ENCODE measurements at regions not wholly inside any gene's neighbourhood (a gene's known extent, or its start where the extent isn't known, plus 50 kb on each side); places are given as distances from the start of the nearest gene placed in this dataset.
"Not testable (repeated sequence)": the region's sequence is repeated elsewhere in the genome, so short reads cannot be mapped to it uniquely, and the experiment has no call there.

DNA sequence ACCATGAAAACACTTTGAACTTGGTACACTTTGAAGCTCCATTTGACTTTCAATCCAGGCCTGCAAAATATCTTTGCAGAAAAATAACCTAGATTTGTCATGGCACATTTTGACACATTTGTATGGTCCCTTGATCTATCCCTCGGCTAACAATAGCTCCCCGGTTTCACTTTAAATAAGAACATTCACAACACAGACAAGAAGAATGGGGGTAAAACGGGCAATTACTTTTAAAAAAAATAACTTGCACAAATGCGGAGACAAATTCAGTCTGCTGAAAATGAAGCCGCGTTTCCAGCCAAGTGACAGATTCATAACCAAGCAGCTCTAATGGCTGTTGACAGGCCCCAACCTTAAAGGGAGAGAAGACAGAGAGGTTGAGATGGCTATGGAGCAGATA, 218.2 kb downstream of the NPHP4 start:
- H3K36me3 ChIP-seq (ENCODE audit: insufficient read depth, low read length) = no peaks in the 10 kb centered on the region
- Mint-ChIP-seq H3K4me1 (peaks cover 2 to 9% (median 8%) of the 10 kb centered on the region in 3 donors), H3K4me3 (no peak overlapping the region), H3K36me3 (no peaks in the 10 kb centered on the region), H3K27ac (no peak overlapping the region), H3K27me3 (peaks cover 7 to 17% of the 10 kb centered on the region in 2 donors), H3K9me3 (peaks cover 0 to 7% (median 2%) of the 10 kb centered on the region in 5 donors)
- H3K4me1 ChIP-seq (ENCODE audit: insufficient read depth, low read length) = no peaks in the 10 kb centered on the region
- no peak overlapping the region for H3K4me3 ChIP-seq (ENCODE audit: low read length)
- no peak overlapping the region for H3K27ac ChIP-seq (ENCODE audit: low read depth, low read length)
- ChIA-PET CTCF (no interaction called here), POLR2A (no interaction called here)
- no peaks in the 10 kb centered on the region for H3K9me3 ChIP-seq (ENCODE audit: low read length)
- DNase-seq = no peak
- peaks cover 2% of the 10 kb centered on the region for H3K27me3 ChIP-seq (ENCODE audit: insufficient read depth, low read length, poor library complexity, severe bottlenecking)

DNA sequence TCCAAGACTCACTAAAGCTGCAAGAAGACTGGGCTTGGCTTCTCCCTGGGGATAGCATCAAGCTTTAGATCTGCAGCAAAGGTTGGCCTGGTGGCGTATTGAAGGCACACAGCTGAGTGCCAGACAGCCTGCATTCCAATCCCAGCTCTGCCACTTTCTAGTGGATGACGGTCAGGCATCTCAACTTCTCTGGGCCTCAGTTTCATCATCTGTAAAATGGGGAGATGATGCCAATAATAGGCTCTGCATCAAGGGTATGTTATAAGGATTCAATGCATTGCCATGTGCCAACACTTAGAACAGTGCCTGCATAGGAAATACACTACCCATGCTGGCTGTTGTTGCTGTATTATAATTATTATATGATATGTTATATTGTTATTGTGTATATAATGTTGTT, 220.4 kb downstream of the NPHP4 start:
- no peak overlapping the region for H3K27ac Mint-ChIP-seq
- POLR2A ChIA-PET = no interaction called here

GRCh38 chr1:5770981-5771765, 221.1 kb downstream of the NPHP4 start:
- H3K27me3 ChIP-seq (ENCODE audit: insufficient read depth, low read length, poor library complexity, severe bottlenecking) = peaks cover 4% of the 10 kb centered on the region
- H3K4me1 Mint-ChIP-seq = peaks cover 2 to 9% (median 8%) of the 10 kb centered on the region in 3 donors
- H3K4me1 ChIP-seq (ENCODE audit: insufficient read depth, low read length) = no peaks in the 10 kb centered on the region
- peaks cover 13 to 36% of the 10 kb centered on the region in 2 donors for H3K27me3 Mint-ChIP-seq
- no peaks in the 10 kb centered on the region for H3K9me3 ChIP-seq (ENCODE audit: low read length)
- ChIA-PET CTCF (no interaction called here), POLR2A (no interaction called here)
- H3K36me3 ChIP-seq (ENCODE audit: insufficient read depth, low read length) = no peaks in the 10 kb centered on the region
- H3K9me3 Mint-ChIP-seq = peaks cover 0 to 4% (median 0%) of the 10 kb centered on the region in 5 donors
- H3K36me3 Mint-ChIP-seq = no peaks in the 10 kb centered on the region
- H3K27ac ChIP-seq (ENCODE audit: low read depth, low read length) = no peak overlapping the region
- DNase-seq = no peak
- H3K4me3 Mint-ChIP-seq = no peak overlapping the region
- H3K4me3 ChIP-seq (ENCODE audit: low read length) = no peak overlapping the region
- no peak overlapping the region for H3K27ac Mint-ChIP-seq

More for the DNA sequence above, 220.4 kb downstream of the NPHP4 start:
- no peaks in the 10 kb centered on the region for H3K4me1 ChIP-seq (ENCODE audit: insufficient read depth, low read length)
- Mint-ChIP-seq H3K36me3 (no peaks in the 10 kb centered on the region), H3K27me3 (peaks cover 13 to 34% of the 10 kb centered on the region in 2 donors), H3K9me3 (peaks cover 0 to 4% (median 0%) of the 10 kb centered on the region in 5 donors), H3K4me3 (no peak overlapping the region), H3K4me1 (peaks cover 2 to 9% (median 8%) of the 10 kb centered on the region in 3 donors)
- H3K36me3 ChIP-seq (ENCODE audit: insufficient read depth, low read length) = no peaks in the 10 kb centered on the region
- no peak overlapping the region for H3K27ac ChIP-seq (ENCODE audit: low read depth, low read length)
- peaks cover 4% of the 10 kb centered on the region for H3K27me3 ChIP-seq (ENCODE audit: insufficient read depth, low read length, poor library complexity, severe bottlenecking)
- H3K9me3 ChIP-seq (ENCODE audit: low read length) = no peaks in the 10 kb centered on the region
- CTCF ChIA-PET = no interaction called here
- H3K4me3 ChIP-seq (ENCODE audit: low read length) = no peak overlapping the region
- DNase-seq = no peak

- POLR2A ChIA-PET = no interaction called here
- no peak overlapping the region for H3K4me3 Mint-ChIP-seq
- peaks cover 2 to 9% (median 8%) of the 10 kb centered on the region in 3 donors for H3K4me1 Mint-ChIP-seq
- H3K36me3 Mint-ChIP-seq = no peaks in the 10 kb centered on the region
- no peak overlapping the region for H3K4me3 ChIP-seq (ENCODE audit: low read length)
- no peaks in the 10 kb centered on the region for H3K36me3 ChIP-seq (ENCODE audit: insufficient read depth, low read length)
- no peaks in the 10 kb centered on the region for H3K4me1 ChIP-seq (ENCODE audit: insufficient read depth, low read length)
- DNase-seq = no peak
- peaks cover 18 to 46% of the 10 kb centered on the region in 2 donors for H3K27me3 Mint-ChIP-seq
- peaks cover 0 to 4% (median 0%) of the 10 kb centered on the region in 5 donors for H3K9me3 Mint-ChIP-seq
- no peaks in the 10 kb centered on the region for H3K9me3 ChIP-seq (ENCODE audit: low read length)
- H3K27me3 ChIP-seq (ENCODE audit: insufficient read depth, low read length, poor library complexity, severe bottlenecking) = peaks cover 4% of the 10 kb centered on the region
- CTCF ChIA-PET = no interaction called here
- no peak overlapping the region for H3K27ac ChIP-seq (ENCODE audit: low read depth, low read length)
- H3K27ac Mint-ChIP-seq = no peak overlapping the region
Observed at GRCh38 chr1:5769760-5770159, 222.5 kb downstream of the NPHP4 start.

- H3K27me3 Mint-ChIP-seq = peaks cover 23 to 51% of the 10 kb centered on the region in 2 donors
- Histone ChIP-seq H3K27me3 (ENCODE audit: insufficient read depth, low read length, poor library complexity, severe bottlenecking) (peaks cover 7% of the 10 kb centered on the region), H3K4me3 (ENCODE audit: low read length) (no peak overlapping the region), H3K27ac (ENCODE audit: low read depth, low read length) (no peak overlapping the region), H3K36me3 (ENCODE audit: insufficient read depth, low read length) (no peaks in the 10 kb centered on the region), H3K9me3 (ENCODE audit: low read length) (no peaks in the 10 kb centered on the region), H3K4me1 (ENCODE audit: insufficient read depth, low read length) (no peaks in the 10 kb centered on the region)
- no peak for DNase-seq
- CTCF ChIA-PET = no interaction called here
- peaks cover 2 to 9% (median 8%) of the 10 kb centered on the region in 3 donors for H3K4me1 Mint-ChIP-seq
- H3K9me3 Mint-ChIP-seq = peaks cover 0 to 4% (median 0%) of the 10 kb centered on the region in 5 donors
- H3K4me3 Mint-ChIP-seq = no peak overlapping the region
- POLR2A ChIA-PET = no interaction called here
- no peak overlapping the region for H3K27ac Mint-ChIP-seq
- H3K36me3 Mint-ChIP-seq = no peaks in the 10 kb centered on the region
Observed at GRCh38 chr1:5769146-5769545, 223.1 kb downstream of the NPHP4 start.

DNA sequence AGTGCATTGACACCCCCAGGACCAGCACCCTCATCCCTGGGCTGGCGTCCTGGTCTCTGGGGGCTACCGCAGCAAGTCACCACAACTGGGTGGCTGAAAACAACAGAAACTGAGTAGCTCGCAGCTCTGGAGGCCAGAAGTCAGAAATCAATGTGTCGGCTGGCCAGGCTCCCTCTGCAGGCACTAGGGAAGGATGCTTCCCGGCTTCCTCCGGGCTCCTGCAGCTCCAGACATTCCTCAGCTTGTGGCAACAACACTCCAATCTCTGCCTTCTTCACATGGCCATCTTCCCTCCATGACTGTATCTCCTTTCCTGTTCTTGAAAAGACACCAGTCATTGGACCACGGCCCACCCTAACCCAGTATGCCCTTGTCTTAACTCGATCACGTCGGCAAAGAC, 224.2 kb downstream of the NPHP4 start:
- Histone ChIP-seq H3K9me3 (ENCODE audit: low read length) (no peaks in the 10 kb centered on the region), H3K36me3 (ENCODE audit: insufficient read depth, low read length) (no peaks in the 10 kb centered on the region), H3K27ac (ENCODE audit: low read depth, low read length) (no peak overlapping the region), H3K27me3 (ENCODE audit: insufficient read depth, low read length, poor library complexity, severe bottlenecking) (peaks cover 7% of the 10 kb centered on the region), H3K4me1 (ENCODE audit: insufficient read depth, low read length) (no peaks in the 10 kb centered on the region), H3K4me3 (ENCODE audit: low read length) (no peak overlapping the region)
- DNase-seq = no peak
- ChIA-PET POLR2A (no interaction called here), CTCF (no interaction called here)
- Mint-ChIP-seq H3K4me1 (peaks cover 2 to 9% (median 8%) of the 10 kb centered on the region in 3 donors), H3K4me3 (no peak overlapping the region), H3K27me3 (peaks cover 23 to 62% of the 10 kb centered on the region in 2 donors), H3K9me3 (peaks cover 0 to 5% (median 4%) of the 10 kb centered on the region in 5 donors), H3K27ac (no peak overlapping the region), H3K36me3 (no peaks in the 10 kb centered on the region)

GRCh38 chr1:5766996-5767395, 225.2 kb downstream of the NPHP4 start:
- H3K4me3 ChIP-seq (ENCODE audit: low read length); H3K36me3 Mint-ChIP-seq; H3K4me1 ChIP-seq (ENCODE audit: insufficient read depth, low read length); POLR2A ChIA-PET; DNase-seq; H3K27me3 ChIP-seq (ENCODE audit: insufficient read depth, low read length, poor library complexity, severe bottlenecking); H3K9me3 Mint-ChIP-seq; H3K4me1 Mint-ChIP-seq; H3K36me3 ChIP-seq (ENCODE audit: insufficient read depth, low read length); CTCF ChIA-PET; H3K9me3 ChIP-seq (ENCODE audit: low read length); H3K27ac Mint-ChIP-seq; H3K27ac ChIP-seq (ENCODE audit: low read depth, low read length): not testable (repeated sequence)
- H3K4me3 Mint-ChIP-seq = peak overlapping the region in 1 of 7 donors; percentile 59
- peaks cover 23 to 59% of the 10 kb centered on the region in 2 donors for H3K27me3 Mint-ChIP-seq

GRCh38 chr1:5765997-5766913, 226.0 kb downstream of the NPHP4 start:
- no peaks in the 10 kb centered on the region for H3K9me3 ChIP-seq (ENCODE audit: low read length)
- no peaks in the 10 kb centered on the region for H3K36me3 ChIP-seq (ENCODE audit: insufficient read depth, low read length)
- H3K27me3 ChIP-seq (ENCODE audit: insufficient read depth, low read length, poor library complexity, severe bottlenecking) = peaks cover 7% of the 10 kb centered on the region
- no peaks in the 10 kb centered on the region for H3K36me3 Mint-ChIP-seq
- no peaks in the 10 kb centered on the region for H3K4me1 ChIP-seq (ENCODE audit: insufficient read depth, low read length)
- H3K27ac ChIP-seq (ENCODE audit: low read depth, low read length) = no peak overlapping the region
- H3K9me3 Mint-ChIP-seq = peaks cover 0 to 5% (median 4%) of the 10 kb centered on the region in 5 donors
- no peak for DNase-seq
- H3K27ac Mint-ChIP-seq = no peak overlapping the region
- peaks cover 23 to 54% of the 10 kb centered on the region in 2 donors for H3K27me3 Mint-ChIP-seq
- peak overlapping the region in 1 of 7 donors; percentile 59 for H3K4me3 Mint-ChIP-seq
- no peak overlapping the region for H3K4me3 ChIP-seq (ENCODE audit: low read length)
- POLR2A ChIA-PET = no interaction called here
- CTCF ChIA-PET = no interaction called here
- H3K4me1 Mint-ChIP-seq = peaks cover 2 to 8% (median 7%) of the 10 kb centered on the region in 3 donors
